HG03571 (cell line): ENCODE measurements at regions not wholly inside any gene's neighbourhood (a gene's known extent, or its start where the extent isn't known, plus 50 kb on each side); places are given as distances from the start of the nearest gene placed in this dataset.

ENCODE experiments used
- ATAC-seq: cut with Tn5 transposase; IDR thresholded peaks from one replicate; pipeline ENCODE4 v1.9.1; 2021; ENCODE audit not compliant: unreplicated experiment

GRCh38 chr2:145669301-145669700, 1149.4 kb upstream of the ZEB2 start:
- no peak for ATAC-seq

GRCh38 chr2:145666552-145666951, 1146.6 kb upstream of the ZEB2 start:
- no peak for ATAC-seq

GRCh38 chr2:145657265-145657664, 1137.3 kb upstream of the ZEB2 start:
- no peak for ATAC-seq

- no peak for ATAC-seq
These were observed 1135.3 kb upstream of the ZEB2 start for GRCh38 chr2:145655165-145655765.

GRCh38 chr2:145654746-145655145, 1134.8 kb upstream of the ZEB2 start:
- ATAC-seq: no peak

- no peak for ATAC-seq
These were observed 1134.2 kb upstream of the ZEB2 start for GRCh38 chr2:145654156-145654555.

GRCh38 chr2:145653553-145653952, 1133.6 kb upstream of the ZEB2 start:
- ATAC-seq: no peak

- ATAC-seq: no peak
These were observed 1132.9 kb upstream of the ZEB2 start for GRCh38 chr2:145652571-145653545.

GRCh38 chr2:145652036-145652435, 1132.1 kb upstream of the ZEB2 start:
- ATAC-seq: no peak

- ATAC-seq: no peak
These were observed 1130.3 kb upstream of the ZEB2 start for GRCh38 chr2:145650226-145650625.

- ATAC-seq: no peak
These were observed 1129.1 kb upstream of the ZEB2 start for GRCh38 chr2:145649061-145649460.

GRCh38 chr2:145644820-145645302, 1124.9 kb upstream of the ZEB2 start:
- ATAC-seq: peak; percentile 98

- no peak for ATAC-seq
These were observed 1118.8 kb upstream of the ZEB2 start for GRCh38 chr2:145638675-145639074.

- no peak for ATAC-seq
These were observed 1115.9 kb upstream of the ZEB2 start for GRCh38 chr2:145635706-145636427.

- ATAC-seq: no peak
These were observed 1111.6 kb upstream of the ZEB2 start for GRCh38 chr2:145631561-145631960.

GRCh38 chr2:145626301-145626700, 1106.4 kb upstream of the ZEB2 start:
- no peak for ATAC-seq

GRCh38 chr2:145625111-145625510, 1105.2 kb upstream of the ZEB2 start:
- no peak for ATAC-seq

- ATAC-seq: no peak
These were observed 1103.2 kb upstream of the ZEB2 start for GRCh38 chr2:145623136-145623535.

- ATAC-seq: no peak
These were observed 1102.4 kb upstream of the ZEB2 start for GRCh38 chr2:145622285-145622684.

- no peak for ATAC-seq
These were observed 1098.0 kb upstream of the ZEB2 start for GRCh38 chr2:145617906-145618305.

- ATAC-seq: no peak
These were observed 1097.5 kb upstream of the ZEB2 start for GRCh38 chr2:145617420-145617819.
